ENCODE measurements at regions not wholly inside any gene's neighbourhood (a gene's known extent, or its start where the extent isn't known, plus 50 kb on each side); places are given as distances from the start of the nearest gene placed in this dataset.

- TF ChIP-seq CTCF (IDR thresholded peaks at IDR 0.05; ENCODE audit: insufficient read depth, low read depth, low read length) (no peak), EZH2 (IDR thresholded peaks at IDR 0.05; ENCODE audit: insufficient read depth, low read length) (no peak)
These were observed 63.7 kb downstream of the IRX2 start for GRCh38 chr5:2687746-2688145.

Data from astrocyte (in vitro differentiated cells and primary cell).